HS-27A (cell line): ENCODE measurements at regions not wholly inside any gene's neighbourhood (a gene's known extent, or its start where the extent isn't known, plus 50 kb on each side); places are given as distances from the start of the nearest gene placed in this dataset.
"Not testable (repeated sequence)": the region's sequence is repeated elsewhere in the genome, so short reads cannot be mapped to it uniquely, and the experiment has no call there.

Experiments used
- DNase-seq: peaks from one replicate; pipeline ENCODE4 v3.0.0-alpha.2; 2012; ENCODE audit warnings: low read depth, missing footprints

DNA sequence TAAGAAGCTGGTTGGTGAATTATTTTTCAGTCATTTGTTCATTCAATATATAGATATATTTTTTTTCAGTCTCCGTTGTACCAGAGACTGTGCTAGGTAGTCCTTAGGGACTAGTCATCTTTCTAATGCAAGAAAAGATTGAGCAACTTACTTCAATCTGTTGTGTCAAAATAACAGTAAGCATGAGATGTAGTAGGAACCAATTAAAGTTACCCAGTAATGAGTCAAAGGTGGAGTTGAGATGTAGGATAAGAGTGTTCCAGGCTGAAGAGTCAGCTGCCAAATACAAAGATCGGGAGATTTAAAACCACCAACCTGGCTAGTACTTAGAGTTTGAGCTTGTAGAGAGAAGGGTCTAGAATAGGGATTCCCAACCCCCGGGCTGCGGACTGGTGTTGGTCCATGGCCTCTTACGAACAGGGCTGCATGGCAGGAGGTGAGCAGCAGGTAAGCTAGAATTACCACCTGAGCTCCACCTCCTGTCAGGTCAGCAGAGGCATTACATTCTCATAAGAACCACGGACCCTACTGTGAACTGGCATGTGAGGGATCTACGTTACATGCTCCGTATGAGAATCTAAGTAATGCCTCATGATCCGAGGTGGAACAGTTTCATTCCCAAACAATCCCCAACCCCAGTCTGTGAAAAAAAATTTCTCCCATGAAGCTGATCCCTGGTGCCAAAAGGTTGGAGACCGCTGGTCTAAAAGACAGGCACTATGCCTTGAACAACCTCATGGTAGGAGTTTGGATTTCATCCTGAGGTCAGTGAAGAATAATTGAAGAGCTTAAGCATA, 1241.5 kb upstream of the WWC1 start:
- DNase-seq, result no peak

DNA sequence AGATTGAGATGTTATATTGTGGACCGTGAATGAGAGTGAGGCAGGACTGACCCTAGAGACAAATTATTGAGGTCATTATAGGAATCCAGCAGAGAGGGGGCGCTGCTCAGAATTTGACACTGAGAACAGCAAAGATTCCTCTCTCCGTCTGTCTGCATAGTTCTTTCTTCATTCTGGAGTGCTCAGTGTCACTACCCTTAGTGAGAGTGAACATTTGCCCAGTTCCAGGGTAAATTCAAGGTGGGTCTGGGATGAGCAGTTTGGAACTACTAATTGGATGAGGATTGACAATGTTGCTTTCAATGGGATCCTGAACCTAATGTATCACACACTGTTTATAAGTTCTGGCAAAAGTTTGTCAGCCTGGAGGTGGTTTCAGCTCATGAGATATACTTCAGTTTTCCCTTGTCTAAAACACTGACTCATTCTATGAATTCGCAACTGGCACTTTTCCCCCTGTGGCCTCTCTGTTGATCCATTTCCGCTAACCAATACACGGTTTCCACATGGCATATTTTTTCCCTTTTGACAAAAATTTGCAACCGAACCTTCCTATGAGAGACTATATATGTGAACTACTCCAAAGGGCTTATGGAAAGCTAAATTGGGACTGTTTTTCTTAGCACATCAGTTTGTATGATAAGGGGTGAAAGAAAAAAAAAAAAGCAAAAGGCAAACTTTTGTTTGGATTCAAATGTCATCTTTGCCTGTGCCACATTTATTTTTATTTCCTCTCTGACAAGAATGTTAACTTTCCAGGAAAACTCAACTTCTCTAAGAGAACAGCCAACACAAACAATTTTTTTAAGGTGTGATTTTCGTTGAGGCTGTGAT, 1240.7 kb upstream of the WWC1 start:
- DNase-seq, result no peak

DNA sequence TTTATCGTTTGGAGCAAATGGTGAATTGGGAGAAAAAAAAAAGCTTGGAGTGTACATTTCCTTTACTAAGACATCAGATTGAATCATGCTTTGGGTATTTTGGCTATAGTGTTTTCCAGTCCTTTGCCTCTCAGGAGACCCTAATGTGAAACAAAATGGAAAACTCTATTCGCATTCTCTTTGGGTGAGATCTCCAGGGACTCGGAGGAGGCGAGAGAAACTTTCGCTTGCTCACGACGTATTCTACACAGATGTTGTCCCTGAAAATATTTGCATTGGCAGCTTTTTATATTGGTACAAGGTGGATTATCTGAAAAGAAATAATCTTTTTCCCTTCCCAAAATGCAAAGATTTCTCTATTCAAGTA, 1240.1 kb upstream of the WWC1 start:
- DNase-seq, result no peak

DNA sequence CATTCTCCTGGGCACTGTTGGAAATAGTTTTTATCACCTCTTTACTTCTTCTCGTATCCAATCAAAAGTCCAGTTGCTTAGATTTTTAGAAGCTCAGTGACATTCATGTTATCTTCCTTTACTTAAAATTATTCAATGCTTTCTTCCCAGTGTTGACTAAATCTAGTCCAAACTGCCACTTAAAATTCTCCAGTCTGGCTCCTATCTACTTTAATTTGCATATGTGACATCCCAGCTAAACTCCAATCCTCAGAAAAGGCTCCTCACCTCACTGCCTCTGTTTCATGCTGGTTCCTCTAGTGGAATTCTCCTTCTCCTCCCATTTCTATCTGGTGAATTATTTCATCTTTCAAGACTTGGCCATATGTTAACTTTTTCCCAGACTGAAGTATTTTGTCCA, 1238.7 kb upstream of the WWC1 start:
- no peak for DNase-seq

GRCh38 chr5:167057665-167058064, 1233.8 kb upstream of the WWC1 start:
- no peak for DNase-seq

GRCh38 chr5:167061695-167062094, 1229.8 kb upstream of the WWC1 start:
- no peak for DNase-seq

- no peak for DNase-seq
Measured at GRCh38 chr5:167063116-167063515, 1228.3 kb upstream of the WWC1 start.

GRCh38 chr5:167063788-167064187, 1227.7 kb upstream of the WWC1 start:
- DNase-seq, result no peak

DNA sequence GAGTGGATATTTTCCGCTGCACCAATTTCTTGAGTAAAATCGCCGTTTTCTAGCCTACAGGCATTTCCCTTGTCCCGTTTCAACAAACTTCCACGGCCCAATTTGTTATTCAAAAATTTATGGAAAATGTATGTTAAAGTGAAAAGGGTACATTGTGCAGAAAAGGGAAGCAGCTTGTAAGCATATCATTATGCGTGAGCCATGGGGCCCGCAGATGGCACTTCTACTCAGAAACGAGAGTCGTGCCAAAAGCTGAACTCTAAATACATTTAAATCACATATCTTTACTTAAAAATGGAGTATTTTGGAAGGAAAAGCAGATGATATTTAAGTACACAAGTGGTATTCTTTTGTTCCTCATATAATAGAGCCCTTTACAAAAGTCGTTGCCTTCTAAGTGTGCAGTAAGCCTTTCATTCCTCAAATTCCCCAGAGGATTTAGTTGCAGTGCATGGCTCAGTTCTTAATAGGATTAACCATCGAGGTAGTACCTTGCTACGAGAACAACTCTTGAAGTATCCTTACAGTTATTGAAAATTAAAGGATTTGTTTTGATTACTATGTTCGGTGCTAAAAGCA, 1227.2 kb upstream of the WWC1 start:
- no peak for DNase-seq

DNA sequence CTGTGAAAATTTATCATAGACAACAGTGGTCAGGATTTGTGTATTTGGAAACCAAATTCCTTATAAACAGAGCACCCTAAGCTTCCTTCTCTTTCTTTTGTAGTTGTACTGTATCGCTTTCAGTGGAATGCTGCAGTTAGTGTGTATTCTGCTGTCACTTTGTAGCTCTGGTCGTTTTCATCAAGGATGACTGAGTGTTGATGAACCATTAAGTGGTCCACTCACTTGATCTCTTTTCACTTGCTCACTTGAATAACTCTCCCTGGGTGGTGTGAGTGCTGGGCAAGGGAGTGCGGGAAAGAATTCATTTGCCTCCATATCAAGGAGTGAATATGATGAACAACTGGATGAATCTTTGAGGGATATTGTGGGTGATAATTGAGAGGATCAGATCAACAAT, 1225.7 kb upstream of the WWC1 start:
- no peak for DNase-seq

DNA sequence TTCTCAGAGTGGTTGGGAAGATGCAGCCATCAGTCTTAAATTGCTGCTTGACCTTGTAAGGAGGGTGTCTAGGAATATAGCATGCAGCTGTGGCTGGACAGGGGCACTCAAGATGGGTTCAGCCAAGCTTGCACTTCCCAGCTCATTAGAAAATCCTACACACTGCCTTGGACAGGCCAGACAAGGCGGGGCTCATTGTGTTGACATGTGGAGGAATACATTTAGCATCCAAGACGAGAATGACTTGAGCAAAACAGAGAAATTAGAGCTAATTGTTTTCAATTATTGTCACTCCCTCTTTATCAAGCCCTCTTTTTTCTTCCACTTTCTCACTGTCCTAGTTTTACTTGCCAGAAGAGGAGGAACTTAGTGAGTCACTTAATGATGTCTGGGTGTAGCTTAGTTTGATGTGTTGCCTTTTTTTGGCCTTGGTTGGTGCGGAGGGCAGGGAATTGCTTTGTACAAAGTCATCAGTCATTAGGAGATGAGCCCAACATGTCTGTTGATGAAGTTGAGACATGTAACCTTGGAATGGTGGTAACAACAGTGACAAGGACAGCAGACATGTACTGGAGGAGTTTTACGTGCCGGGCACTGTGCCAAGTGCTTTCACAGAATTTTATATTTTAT, 1219.3 kb upstream of the WWC1 start:
- DNase-seq, result no peak

- no peak for DNase-seq
Measured at GRCh38 chr5:167081561-167081960, 1209.9 kb upstream of the WWC1 start.

DNA sequence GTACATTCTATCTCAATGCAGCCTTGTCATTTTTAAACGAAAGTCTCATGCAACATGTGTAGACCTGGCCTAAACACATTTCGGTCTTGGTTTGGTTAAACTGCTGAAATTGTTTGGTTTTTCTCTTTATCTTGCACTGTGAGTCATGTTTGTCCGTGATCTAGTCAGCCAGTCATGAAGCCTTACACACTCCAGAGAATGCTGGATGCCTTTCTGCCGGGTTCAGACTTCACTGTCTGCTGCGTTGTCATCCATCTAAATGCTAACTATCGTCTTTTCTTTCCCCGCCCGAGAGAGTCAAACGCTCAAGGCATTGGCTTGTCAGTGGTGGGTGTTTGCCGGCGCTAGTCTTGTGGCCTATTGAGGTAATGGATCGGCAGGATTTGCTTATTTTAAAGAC, 1194.6 kb upstream of the WWC1 start:
- DNase-seq, result no peak

DNA sequence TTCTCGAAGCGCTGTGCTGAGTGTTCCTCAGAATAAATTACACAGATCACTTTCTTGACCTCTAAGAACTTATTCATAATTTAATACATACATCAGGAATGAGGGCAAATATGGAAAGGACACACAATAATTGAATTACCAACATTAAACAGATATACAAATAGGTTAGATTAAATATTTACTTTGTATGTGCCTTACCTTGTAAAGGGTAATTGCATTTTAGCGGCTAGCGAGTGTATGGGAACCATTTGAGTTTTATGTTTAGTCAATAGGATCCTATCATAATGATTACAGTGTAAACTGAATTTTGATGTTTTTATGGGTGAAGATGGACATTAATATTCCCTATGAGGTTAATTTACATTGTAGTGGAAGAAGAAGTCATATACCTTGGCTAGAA, 1187.1 kb upstream of the WWC1 start:
- DNase-seq, result no peak

DNA sequence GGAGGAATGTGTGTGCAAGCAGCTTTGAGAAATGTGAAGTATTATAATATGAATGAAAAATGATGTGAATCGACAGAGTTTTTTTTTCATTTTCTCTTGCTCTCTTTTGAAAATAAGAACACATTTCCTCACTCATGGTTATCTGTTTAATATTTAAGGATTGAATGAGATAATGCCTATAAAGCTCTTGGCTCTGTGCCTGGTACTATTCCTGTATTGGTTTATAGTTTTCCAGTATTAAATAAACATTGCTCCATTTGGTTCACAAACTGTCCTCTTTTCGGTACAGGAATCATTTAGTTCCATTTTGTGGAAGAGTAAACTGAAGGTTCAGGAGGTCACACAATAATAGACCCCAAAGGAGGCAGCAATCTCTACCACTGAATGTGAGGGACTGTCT, 1185.5 kb upstream of the WWC1 start:
- no peak for DNase-seq

GRCh38 chr5:167107684-167108083, 1183.8 kb upstream of the WWC1 start:
- no peak for DNase-seq

DNA sequence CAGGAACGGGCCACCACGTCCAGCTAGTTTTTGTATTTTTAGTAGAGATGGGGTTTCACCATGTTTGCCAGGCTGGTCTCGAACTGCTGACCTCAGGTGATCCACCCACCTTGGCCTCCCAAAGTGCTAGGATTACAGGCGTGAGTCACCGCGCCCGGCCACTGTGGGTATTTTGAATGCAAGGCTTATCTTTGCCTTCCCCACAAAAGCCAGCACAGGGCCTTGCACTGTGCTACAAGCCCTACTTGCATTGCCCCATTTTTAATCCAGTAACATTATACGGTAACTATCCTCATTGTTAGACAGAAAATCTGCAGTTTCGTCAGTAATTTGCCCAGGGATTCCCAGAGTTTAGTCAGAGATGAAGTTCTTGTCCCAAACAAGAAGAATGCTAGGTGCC, 1183.2 kb upstream of the WWC1 start:
- not testable (repeated sequence) for DNase-seq

DNA sequence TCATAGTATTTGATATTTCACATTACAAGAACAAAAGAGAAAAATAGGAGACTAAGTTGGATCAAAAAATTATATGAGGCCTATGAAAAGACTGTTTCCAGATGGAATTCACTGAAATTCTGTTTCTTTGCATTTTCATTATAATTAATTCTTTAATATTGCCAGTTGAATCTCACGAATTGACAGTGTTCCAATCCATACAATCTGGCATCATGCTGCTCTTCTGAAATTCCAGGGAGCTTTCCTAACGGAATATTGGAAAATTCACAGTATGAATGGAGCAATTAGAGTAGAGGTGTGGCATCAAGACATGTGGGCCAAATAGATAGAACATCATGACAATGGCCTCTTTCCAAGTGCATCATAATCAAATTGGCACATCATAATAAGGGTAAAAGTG, 1178.9 kb upstream of the WWC1 start:
- DNase-seq, result no peak

- no peak for DNase-seq
Measured at GRCh38 chr5:167122267-167122666, 1169.2 kb upstream of the WWC1 start.

DNA sequence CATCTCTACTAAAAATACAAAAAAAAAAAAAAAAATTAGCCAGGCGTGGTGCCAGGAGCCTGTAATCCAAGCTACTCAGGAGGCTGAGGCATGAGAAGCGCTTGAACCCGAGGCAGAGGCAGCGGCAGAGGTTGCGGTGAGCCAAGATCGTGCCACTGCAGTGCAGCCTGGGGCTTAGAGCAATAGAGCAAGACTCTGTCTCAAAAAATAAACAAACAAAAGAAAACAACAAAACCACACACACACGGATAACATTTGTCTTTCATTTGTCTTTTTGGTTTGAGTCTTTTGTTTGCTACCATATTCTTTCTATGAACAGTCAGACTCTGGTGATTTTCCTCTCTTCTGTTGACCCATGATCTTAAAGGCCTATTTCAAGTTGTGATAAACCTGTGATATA, 1168.3 kb upstream of the WWC1 start:
- DNase-seq, result no peak

DNA sequence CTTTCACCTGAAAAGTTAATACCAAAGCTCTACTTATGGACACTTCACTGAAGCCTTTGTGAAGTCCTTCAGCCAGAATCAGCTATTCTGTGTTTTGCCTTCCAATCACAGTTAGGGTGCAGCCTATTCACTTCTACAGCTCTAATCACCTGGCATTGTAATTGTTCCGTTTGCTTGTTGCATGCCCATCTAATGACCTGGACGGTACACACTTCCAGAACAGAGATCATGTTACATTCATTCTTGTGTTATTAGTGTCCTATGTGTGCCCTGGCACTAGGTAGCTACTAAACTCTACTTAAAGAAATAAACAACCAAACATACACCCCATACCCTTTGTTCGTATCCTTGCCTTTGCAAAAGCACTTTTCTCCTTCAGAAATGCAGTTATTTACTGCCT, 1162.9 kb upstream of the WWC1 start:
- DNase-seq, result no peak

GRCh38 chr5:167140548-167141291, 1150.7 kb upstream of the WWC1 start:
- no peak for DNase-seq
